Endothelial cell of umbilical vein (primary cell): ENCODE measurements at regions not wholly inside any gene's neighbourhood (a gene's known extent, or its start where the extent isn't known, plus 50 kb on each side); places are given as distances from the start of the nearest gene placed in this dataset.

Experiments used
- CTCF ChIP-seq, 2 donors: IDR thresholded peaks; 1 replicate in 1 of 2; 2 replicates in 1 of 2; pipeline ENCODE4 v1.5.1; 2011; ENCODE audit warnings: low read length in 2 of 2, mild to moderate bottlenecking in 2 of 2, moderate library complexity in 2 of 2, control low read depth in 1 of 2, inconsistent platforms in 1 of 2, low read depth in 1 of 2; ENCODE audit not compliant: insufficient read depth in 1 of 2; ENCODE audit errors: extremely low read depth in 1 of 2
- FOS ChIP-seq: IDR thresholded peaks from 2 replicates; pipeline ENCODE4 v1.6.1; 2011; ENCODE audit warnings: mild to moderate bottlenecking, low read length, moderate library complexity, borderline replicate concordance; ENCODE audit not compliant: insufficient read depth
- JUN ChIP-seq: IDR thresholded peaks from 2 replicates; pipeline ENCODE4 v1.6.1; 2011; ENCODE audit warnings: borderline replicate concordance, low read depth; ENCODE audit not compliant: insufficient read length, insufficient read depth
- POLR2A ChIP-seq: IDR thresholded peaks from 2 replicates; pipeline ENCODE4 v1.6.1; 2012; ENCODE audit warnings: low read depth, mild to moderate bottlenecking, control low read depth, low read length
- POLR2AphosphoS5 ChIP-seq: IDR thresholded peaks from 2 replicates; pipeline ENCODE4 v1.6.1; 2012; ENCODE audit warnings: low read depth, mild to moderate bottlenecking, control low read depth, low read length, moderate library complexity; ENCODE audit not compliant: insufficient read depth

DNA sequence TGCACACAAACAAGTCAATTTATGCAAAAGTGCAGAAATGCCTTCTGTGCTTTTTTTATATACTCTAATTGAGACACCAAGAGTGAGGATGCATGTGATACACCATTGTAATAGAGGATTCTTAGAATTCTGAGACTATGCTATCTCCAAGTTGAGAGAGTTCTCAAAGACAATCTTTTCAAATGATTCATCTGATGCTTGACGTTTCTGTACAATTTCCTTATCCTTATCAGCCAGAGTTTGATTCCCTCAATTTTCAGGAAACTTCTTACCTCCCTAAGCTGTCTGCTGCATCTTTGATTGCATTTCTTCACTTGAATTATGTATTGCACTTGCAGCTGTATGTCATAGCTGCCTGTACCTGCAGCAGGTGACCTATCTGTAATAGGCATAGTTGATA lies 211.3 kb upstream of the SPAG17 start:
- no peak for TF ChIP-seq POLR2A
- no peak for TF ChIP-seq POLR2AphosphoS5
- TF ChIP-seq FOS, result no peak
- no peak for TF ChIP-seq CTCF (IDR thresholded peaks at IDR 0.05; ENCODE audit: extremely low read depth in 1 of 2, insufficient read depth in 1 of 2, low read depth in 1 of 2, low read length in 2 of 2)
- no peak for TF ChIP-seq JUN
